HepG2 (cell line): ENCODE measurements at regions not wholly inside any gene's neighbourhood (a gene's known extent, or its start where the extent isn't known, plus 50 kb on each side); places are given as distances from the start of the nearest gene placed in this dataset.

Source experiments
- BORCS8-MEF2B ChIP-seq: sonication (generic); formaldehyde crosslinking; IDR thresholded peaks from 2 replicates; pipeline ENCODE4 v1.8.0; 2022; ENCODE audit warnings: mild to moderate bottlenecking, missing genetic modification reagents
- CCDC6 ChIP-seq: sonication (generic); formaldehyde crosslinking; IDR thresholded peaks from 2 replicates; pipeline ENCODE4 v1.8.1; 2022; ENCODE audit warnings: mild to moderate bottlenecking, missing genetic modification reagents, moderate library complexity
- GABPB1 ChIP-seq: IDR thresholded peaks from 2 replicates; pipeline ENCODE4 v1.6.1; 2016; ENCODE audit warnings: mild to moderate bottlenecking, missing genetic modification reagents, moderate library complexity, missing compliant biosample characterization
- ZNF224 ChIP-seq: sonication (generic); formaldehyde crosslinking; IDR thresholded peaks from 2 replicates; pipeline ENCODE4 v1.5.0; 2020; ENCODE audit warnings: mild to moderate bottlenecking, missing genetic modification reagents
- ZNF382 ChIP-seq: sonication (generic); formaldehyde crosslinking; IDR thresholded peaks from 2 replicates; pipeline ENCODE4 v1.5.0; 2020; ENCODE audit warnings: missing genetic modification reagents, mild to moderate bottlenecking, borderline replicate concordance
- ZNF615 ChIP-seq: sonication (generic); formaldehyde crosslinking; IDR thresholded peaks from 2 replicates; pipeline ENCODE4 v1.5.0; 2020; ENCODE audit warnings: mild to moderate bottlenecking, missing genetic modification reagents, borderline replicate concordance
- ZNF839 ChIP-seq: sonication (generic); formaldehyde crosslinking; IDR thresholded peaks from 2 replicates; pipeline ENCODE4 v1.4.0; 2020; ENCODE audit warnings: missing genetic modification reagents, mild to moderate bottlenecking, borderline replicate concordance
- TF ChIP-seq, protein P1 (sequence below): sonication (generic); formaldehyde crosslinking; IDR thresholded peaks from 2 replicates; pipeline ENCODE4 v1.4.0; 2020; ENCODE audit warnings: missing genetic modification reagents, mild to moderate bottlenecking, borderline replicate concordance
- TF ChIP-seq, protein P2 (sequence below): sonication (generic); formaldehyde crosslinking; IDR thresholded peaks from 2 replicates; pipeline ENCODE4 v1.8.0; 2023; ENCODE audit warnings: mild to moderate bottlenecking, missing genetic modification reagents
- TF ChIP-seq, protein P3 (sequence below): sonication (generic); formaldehyde crosslinking; IDR thresholded peaks from 2 replicates; pipeline ENCODE4; 2020; ENCODE audit warnings: missing genetic modification reagents, mild to moderate bottlenecking, borderline replicate concordance
- TF ChIP-seq, protein P4 (sequence below): sonication (generic); formaldehyde crosslinking; IDR thresholded peaks from 2 replicates; pipeline ENCODE4 v1.5.0; 2020; ENCODE audit warnings: mild to moderate bottlenecking, low read depth, missing genetic modification reagents, borderline replicate concordance
- TF ChIP-seq, protein P5 (sequence below): sonication (generic); formaldehyde crosslinking; IDR thresholded peaks from 2 replicates; pipeline ENCODE4 v1.9.0; 2021; ENCODE audit warnings: missing genetic modification reagents, mild to moderate bottlenecking, borderline replicate concordance
- TF ChIP-seq, protein P6 (sequence below): sonication (generic); formaldehyde crosslinking; IDR thresholded peaks from 2 replicates; pipeline ENCODE4 v1.4.0; 2020; ENCODE audit warnings: missing genetic modification reagents

DNA sequence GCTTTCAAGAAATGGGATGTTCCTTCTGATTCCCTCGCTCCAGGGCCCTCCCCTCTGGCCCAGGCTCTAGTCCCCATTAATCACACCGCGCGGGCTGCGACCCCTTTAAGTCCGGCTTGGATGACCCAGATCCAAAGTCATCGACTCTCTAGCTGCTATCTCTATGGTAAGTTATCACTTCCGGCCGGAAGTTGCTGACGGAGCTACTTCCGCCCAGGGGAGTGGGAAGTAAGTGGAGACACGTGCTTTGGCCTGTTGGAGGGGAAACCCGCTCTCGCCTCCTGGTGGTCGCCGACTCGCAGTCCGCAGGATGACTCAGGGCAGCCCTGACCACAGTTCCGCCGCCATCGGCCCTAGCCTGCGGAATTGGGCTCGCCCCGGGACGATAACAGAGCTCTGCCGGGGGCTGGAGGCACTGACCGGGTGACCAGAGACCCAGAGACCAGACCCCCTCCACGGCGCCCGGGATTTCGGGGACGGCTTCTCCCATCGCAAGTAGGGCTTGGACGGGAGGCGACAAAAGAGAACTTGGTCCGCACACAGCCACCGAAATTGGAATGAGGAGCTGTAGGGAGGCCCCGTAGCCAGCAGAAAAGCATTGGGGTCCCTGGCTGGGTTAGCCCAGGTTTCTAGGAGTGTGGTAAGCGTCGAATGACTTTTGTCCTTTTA lies 52.2 kb upstream of the SEC14L1 start (continued):
- TF ChIP-seq, protein P1, sequence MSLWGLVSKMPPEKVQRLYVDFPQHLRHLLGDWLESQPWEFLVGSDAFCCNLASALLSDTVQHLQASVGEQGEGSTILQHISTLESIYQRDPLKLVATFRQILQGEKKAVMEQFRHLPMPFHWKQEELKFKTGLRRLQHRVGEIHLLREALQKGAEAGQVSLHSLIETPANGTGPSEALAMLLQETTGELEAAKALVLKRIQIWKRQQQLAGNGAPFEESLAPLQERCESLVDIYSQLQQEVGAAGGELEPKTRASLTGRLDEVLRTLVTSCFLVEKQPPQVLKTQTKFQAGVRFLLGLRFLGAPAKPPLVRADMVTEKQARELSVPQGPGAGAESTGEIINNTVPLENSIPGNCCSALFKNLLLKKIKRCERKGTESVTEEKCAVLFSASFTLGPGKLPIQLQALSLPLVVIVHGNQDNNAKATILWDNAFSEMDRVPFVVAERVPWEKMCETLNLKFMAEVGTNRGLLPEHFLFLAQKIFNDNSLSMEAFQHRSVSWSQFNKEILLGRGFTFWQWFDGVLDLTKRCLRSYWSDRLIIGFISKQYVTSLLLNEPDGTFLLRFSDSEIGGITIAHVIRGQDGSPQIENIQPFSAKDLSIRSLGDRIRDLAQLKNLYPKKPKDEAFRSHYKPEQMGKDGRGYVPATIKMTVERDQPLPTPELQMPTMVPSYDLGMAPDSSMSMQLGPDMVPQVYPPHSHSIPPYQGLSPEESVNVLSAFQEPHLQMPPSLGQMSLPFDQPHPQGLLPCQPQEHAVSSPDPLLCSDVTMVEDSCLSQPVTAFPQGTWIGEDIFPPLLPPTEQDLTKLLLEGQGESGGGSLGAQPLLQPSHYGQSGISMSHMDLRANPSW, result no peak
- TF ChIP-seq, protein P2, sequence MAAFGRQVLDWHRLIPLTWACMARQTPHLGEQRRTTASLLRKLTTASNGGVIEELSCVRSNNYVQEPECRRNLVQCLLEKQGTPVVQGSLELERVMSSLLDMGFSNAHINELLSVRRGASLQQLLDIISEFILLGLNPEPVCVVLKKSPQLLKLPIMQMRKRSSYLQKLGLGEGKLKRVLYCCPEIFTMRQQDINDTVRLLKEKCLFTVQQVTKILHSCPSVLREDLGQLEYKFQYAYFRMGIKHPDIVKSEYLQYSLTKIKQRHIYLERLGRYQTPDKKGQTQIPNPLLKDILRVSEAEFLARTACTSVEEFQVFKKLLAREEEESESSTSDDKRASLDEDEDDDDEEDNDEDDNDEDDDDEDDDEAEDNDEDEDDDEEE (CRISPR knock-in tag), result peak; percentile 63; the same call in 1 of the 2 replicates
- TF ChIP-seq ZNF615 (CRISPR knock-in tag) (peak; percentile 94), ZNF382 (CRISPR knock-in tag) (no peak), ZNF839 (peak; percentile 95), GABPB1 (peak; percentile 100), CCDC6 (peak; percentile 95), BORCS8-MEF2B (CRISPR knock-in tag) (peak; percentile 87; the same call in 1 of the 2 replicates), ZNF224 (CRISPR knock-in tag) (peak; percentile 94)
- TF ChIP-seq, protein P3, sequence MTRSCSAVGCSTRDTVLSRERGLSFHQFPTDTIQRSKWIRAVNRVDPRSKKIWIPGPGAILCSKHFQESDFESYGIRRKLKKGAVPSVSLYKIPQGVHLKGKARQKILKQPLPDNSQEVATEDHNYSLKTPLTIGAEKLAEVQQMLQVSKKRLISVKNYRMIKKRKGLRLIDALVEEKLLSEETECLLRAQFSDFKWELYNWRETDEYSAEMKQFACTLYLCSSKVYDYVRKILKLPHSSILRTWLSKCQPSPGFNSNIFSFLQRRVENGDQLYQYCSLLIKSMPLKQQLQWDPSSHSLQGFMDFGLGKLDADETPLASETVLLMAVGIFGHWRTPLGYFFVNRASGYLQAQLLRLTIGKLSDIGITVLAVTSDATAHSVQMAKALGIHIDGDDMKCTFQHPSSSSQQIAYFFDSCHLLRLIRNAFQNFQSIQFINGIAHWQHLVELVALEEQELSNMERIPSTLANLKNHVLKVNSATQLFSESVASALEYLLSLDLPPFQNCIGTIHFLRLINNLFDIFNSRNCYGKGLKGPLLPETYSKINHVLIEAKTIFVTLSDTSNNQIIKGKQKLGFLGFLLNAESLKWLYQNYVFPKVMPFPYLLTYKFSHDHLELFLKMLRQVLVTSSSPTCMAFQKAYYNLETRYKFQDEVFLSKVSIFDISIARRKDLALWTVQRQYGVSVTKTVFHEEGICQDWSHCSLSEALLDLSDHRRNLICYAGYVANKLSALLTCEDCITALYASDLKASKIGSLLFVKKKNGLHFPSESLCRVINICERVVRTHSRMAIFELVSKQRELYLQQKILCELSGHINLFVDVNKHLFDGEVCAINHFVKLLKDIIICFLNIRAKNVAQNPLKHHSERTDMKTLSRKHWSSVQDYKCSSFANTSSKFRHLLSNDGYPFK (CRISPR knock-in tag), result peak; percentile 94
- TF ChIP-seq, protein P4, sequence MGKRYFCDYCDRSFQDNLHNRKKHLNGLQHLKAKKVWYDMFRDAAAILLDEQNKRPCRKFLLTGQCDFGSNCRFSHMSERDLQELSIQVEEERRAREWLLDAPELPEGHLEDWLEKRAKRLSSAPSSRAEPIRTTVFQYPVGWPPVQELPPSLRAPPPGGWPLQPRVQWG, result no peak
- TF ChIP-seq, protein P5, sequence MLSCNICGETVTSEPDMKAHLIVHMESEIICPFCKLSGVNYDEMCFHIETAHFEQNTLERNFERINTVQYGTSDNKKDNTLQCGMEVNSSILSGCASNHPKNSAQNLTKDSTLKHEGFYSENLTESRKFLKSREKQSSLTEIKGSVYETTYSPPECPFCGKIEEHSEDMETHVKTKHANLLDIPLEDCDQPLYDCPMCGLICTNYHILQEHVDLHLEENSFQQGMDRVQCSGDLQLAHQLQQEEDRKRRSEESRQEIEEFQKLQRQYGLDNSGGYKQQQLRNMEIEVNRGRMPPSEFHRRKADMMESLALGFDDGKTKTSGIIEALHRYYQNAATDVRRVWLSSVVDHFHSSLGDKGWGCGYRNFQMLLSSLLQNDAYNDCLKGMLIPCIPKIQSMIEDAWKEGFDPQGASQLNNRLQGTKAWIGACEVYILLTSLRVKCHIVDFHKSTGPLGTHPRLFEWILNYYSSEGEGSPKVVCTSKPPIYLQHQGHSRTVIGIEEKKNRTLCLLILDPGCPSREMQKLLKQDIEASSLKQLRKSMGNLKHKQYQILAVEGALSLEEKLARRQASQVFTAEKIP (CRISPR knock-in tag), result no peak
- TF ChIP-seq, protein P6, sequence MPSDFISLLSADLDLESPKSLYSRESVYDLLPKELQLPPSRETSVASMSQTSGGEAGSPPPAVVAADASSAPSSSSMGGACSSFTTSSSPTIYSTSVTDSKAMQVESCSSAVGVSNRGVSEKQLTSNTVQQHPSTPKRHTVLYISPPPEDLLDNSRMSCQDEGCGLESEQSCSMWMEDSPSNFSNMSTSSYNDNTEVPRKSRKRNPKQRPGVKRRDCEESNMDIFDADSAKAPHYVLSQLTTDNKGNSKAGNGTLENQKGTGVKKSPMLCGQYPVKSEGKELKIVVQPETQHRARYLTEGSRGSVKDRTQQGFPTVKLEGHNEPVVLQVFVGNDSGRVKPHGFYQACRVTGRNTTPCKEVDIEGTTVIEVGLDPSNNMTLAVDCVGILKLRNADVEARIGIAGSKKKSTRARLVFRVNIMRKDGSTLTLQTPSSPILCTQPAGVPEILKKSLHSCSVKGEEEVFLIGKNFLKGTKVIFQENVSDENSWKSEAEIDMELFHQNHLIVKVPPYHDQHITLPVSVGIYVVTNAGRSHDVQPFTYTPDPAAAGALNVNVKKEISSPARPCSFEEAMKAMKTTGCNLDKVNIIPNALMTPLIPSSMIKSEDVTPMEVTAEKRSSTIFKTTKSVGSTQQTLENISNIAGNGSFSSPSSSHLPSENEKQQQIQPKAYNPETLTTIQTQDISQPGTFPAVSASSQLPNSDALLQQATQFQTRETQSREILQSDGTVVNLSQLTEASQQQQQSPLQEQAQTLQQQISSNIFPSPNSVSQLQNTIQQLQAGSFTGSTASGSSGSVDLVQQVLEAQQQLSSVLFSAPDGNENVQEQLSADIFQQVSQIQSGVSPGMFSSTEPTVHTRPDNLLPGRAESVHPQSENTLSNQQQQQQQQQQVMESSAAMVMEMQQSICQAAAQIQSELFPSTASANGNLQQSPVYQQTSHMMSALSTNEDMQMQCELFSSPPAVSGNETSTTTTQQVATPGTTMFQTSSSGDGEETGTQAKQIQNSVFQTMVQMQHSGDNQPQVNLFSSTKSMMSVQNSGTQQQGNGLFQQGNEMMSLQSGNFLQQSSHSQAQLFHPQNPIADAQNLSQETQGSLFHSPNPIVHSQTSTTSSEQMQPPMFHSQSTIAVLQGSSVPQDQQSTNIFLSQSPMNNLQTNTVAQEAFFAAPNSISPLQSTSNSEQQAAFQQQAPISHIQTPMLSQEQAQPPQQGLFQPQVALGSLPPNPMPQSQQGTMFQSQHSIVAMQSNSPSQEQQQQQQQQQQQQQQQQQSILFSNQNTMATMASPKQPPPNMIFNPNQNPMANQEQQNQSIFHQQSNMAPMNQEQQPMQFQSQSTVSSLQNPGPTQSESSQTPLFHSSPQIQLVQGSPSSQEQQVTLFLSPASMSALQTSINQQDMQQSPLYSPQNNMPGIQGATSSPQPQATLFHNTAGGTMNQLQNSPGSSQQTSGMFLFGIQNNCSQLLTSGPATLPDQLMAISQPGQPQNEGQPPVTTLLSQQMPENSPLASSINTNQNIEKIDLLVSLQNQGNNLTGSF (CRISPR knock-in tag), result peak; percentile 70; the same call in 1 of the 2 replicates
